GM12874 (cell line): ENCODE measurements at regions not wholly inside any gene's neighbourhood (a gene's known extent, or its start where the extent isn't known, plus 50 kb on each side); places are given as distances from the start of the nearest gene placed in this dataset.

ENCODE experiments used
- CTCF ChIP-seq: IDR thresholded peaks from 2 replicates; pipeline ENCODE4 v1.5.1; 2011; ENCODE audit warnings: low read depth, mild to moderate bottlenecking, control low read depth, low read length, moderate library complexity; ENCODE audit not compliant: insufficient read depth

GRCh38 chr13:78540058-78540457 is 63.3 kb downstream of the POU4F1 start:
- no peak for TF ChIP-seq CTCF

- TF ChIP-seq CTCF, result no peak
Observed at GRCh38 chr13:78524936-78525335, 78.4 kb downstream of the POU4F1 start.

GRCh38 chr13:78521091-78521490 is 82.3 kb downstream of the POU4F1 start:
- TF ChIP-seq CTCF, result no peak

GRCh38 chr13:78520425-78520824 is 82.9 kb downstream of the POU4F1 start:
- TF ChIP-seq CTCF, result no peak

- TF ChIP-seq CTCF, result no peak
Observed at GRCh38 chr13:78499802-78500201, 103.5 kb downstream of the POU4F1 start.

GRCh38 chr13:78497702-78498355 is 105.5 kb downstream of the POU4F1 start:
- no peak for TF ChIP-seq CTCF

- TF ChIP-seq CTCF, result no peak
Observed at GRCh38 chr13:78491978-78492377, 111.4 kb downstream of the POU4F1 start.
